ENCODE measurements at regions not wholly inside any gene's neighbourhood (a gene's known extent, or its start where the extent isn't known, plus 50 kb on each side); places are given as distances from the start of the nearest gene placed in this dataset.

- CTCF ChIA-PET: no interaction called here
Measured at GRCh38 chr10:128973221-128973620, 493.8 kb upstream of the MGMT start.

DNA sequence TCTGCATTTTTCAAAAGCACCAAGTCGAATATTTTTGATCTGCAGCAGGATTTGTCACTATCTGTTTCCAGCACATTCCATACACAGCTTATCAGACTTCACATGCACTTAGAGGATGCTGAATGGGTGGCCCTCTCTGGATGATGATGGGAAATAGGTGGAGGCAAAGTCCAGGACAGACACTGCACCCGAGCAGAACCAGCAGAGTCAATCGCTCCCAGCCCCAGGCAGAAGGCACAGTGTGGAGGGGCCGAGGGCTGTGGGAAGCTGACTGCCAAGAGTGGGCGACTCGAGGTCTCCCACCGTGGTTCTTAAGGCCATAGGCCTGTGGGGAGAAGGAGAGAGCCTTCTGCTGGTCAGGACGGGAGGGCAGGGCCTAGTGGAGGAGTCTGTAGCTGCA is 490.2 kb upstream of the MGMT start:
- Histone ChIP-seq H3K9me3 (ENCODE audit: low read length) (no peaks in the 10 kb centered on the region), H3K4me3 (ENCODE audit: low read length) (no peak overlapping the region), H3K4me1 (ENCODE audit: insufficient read depth, low read length) (no peaks in the 10 kb centered on the region), H3K27ac (ENCODE audit: low read length) (no peak overlapping the region), H2AFZ (ENCODE audit: low read length) (no peak overlapping the region), H3K9ac (ENCODE audit: low read length) (no peak overlapping the region), H3F3A (ENCODE audit: low read length, unreplicated experiment) (no peaks in the 10 kb centered on the region), H4K20me1 (ENCODE audit: low read length) (no peaks in the 10 kb centered on the region), H3K79me2 (ENCODE audit: low read length) (no peaks in the 10 kb centered on the region), H3K9me2 (replicated peaks; ENCODE audit: low read length) (no peaks in the 10 kb centered on the region), H3K27me3 (ENCODE audit: low read length) (no peaks in the 10 kb centered on the region), H3K36me3 (ENCODE audit: low read depth, low read length) (no peaks in the 10 kb centered on the region), H3K4me2 (ENCODE audit: low read length) (no peak overlapping the region)
- no TSS peak for BruUV-seq (replicated peaks)
- DNase-seq (no peak), ATAC-seq (no peak)
- ChIA-PET CTCF (no interaction called here), POLR2A (ENCODE audit: unreplicated experiment) (no interaction called here)
- intact Hi-C loops (cut with micrococcal nuclease): no loop called here
- TF ChIP-seq CTCF (conservative IDR thresholded peaks at IDR 0.05; ENCODE audit: low read depth, low read length): no peak
- TF ChIP-seq EZH2 (IDR thresholded peaks at IDR 0.05; ENCODE audit: low read length, unreplicated experiment): no peak
- no peak for TF ChIP-seq EZH2phosphoT487 (IDR thresholded peaks at IDR 0.05; ENCODE audit: borderline replicate concordance, low read length)

More at GRCh38 chr10:128973221-128973620, 493.8 kb upstream of the MGMT start:
- Histone ChIP-seq H3K4me2 (ENCODE audit: low read length) (no peak overlapping the region), H3K9me2 (replicated peaks; ENCODE audit: low read length) (no peaks in the 10 kb centered on the region), H3K9ac (ENCODE audit: low read length) (no peak overlapping the region), H3K79me2 (ENCODE audit: low read length) (no peaks in the 10 kb centered on the region), H3K4me3 (ENCODE audit: low read length) (no peak overlapping the region), H3K27me3 (ENCODE audit: low read length) (0 out of 2 replicates have a peak, but pooled peaks cover 4% of the 10 kb centered on the region), H2AFZ (ENCODE audit: low read length) (no peak overlapping the region), H4K20me1 (ENCODE audit: low read length) (no peaks in the 10 kb centered on the region), H3K9me3 (ENCODE audit: low read length) (no peaks in the 10 kb centered on the region), H3K27ac (ENCODE audit: low read length) (no peak overlapping the region), H3F3A (ENCODE audit: low read length, unreplicated experiment) (no peaks in the 10 kb centered on the region), H3K36me3 (ENCODE audit: low read depth, low read length) (no peaks in the 10 kb centered on the region), H3K4me1 (ENCODE audit: insufficient read depth, low read length) (no peaks in the 10 kb centered on the region)
- ATAC-seq (no peak), DNase-seq (no peak)
- TF ChIP-seq CTCF (conservative IDR thresholded peaks at IDR 0.05; ENCODE audit: low read depth, low read length) (no peak), EZH2phosphoT487 (IDR thresholded peaks at IDR 0.05; ENCODE audit: borderline replicate concordance, low read length) (no peak), EZH2 (IDR thresholded peaks at IDR 0.05; ENCODE audit: low read length, unreplicated experiment) (no peak)
- intact Hi-C loops (cut with micrococcal nuclease): no loop called here
- no TSS peak for BruUV-seq (replicated peaks)
- POLR2A ChIA-PET (ENCODE audit: unreplicated experiment): no interaction called here

DNA sequence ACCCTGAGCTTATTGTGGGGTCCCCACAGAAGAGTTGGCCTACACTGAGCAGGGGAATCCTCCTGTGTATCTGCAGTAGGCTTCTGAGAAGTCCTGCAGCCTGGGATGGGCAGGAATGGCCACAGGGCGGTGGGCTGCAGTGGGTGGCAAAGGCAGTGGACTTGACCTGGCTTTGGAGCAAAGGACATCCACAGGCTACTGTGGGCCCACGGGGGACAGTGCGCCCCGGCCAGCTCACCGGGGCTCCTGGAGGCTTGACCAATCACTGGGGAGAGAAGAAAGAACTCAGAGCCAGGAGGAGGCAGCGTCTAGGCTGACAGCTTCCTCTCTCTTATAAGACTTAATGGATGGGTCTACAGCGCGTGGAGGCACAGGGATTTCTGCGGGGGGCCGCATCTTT is 488.8 kb upstream of the MGMT start:
- Histone ChIP-seq H3K36me3 (ENCODE audit: low read depth, low read length) (no peaks in the 10 kb centered on the region), H3K4me2 (ENCODE audit: low read length) (no peak overlapping the region), H3K9me3 (ENCODE audit: low read length) (no peaks in the 10 kb centered on the region), H3K27ac (ENCODE audit: low read length) (no peak overlapping the region), H3F3A (ENCODE audit: low read length, unreplicated experiment) (no peaks in the 10 kb centered on the region), H3K79me2 (ENCODE audit: low read length) (no peaks in the 10 kb centered on the region), H4K20me1 (ENCODE audit: low read length) (no peaks in the 10 kb centered on the region), H3K9me2 (replicated peaks; ENCODE audit: low read length) (no peaks in the 10 kb centered on the region), H2AFZ (ENCODE audit: low read length) (no peak overlapping the region), H3K4me1 (ENCODE audit: insufficient read depth, low read length) (no peaks in the 10 kb centered on the region), H3K9ac (ENCODE audit: low read length) (no peak overlapping the region), H3K4me3 (ENCODE audit: low read length) (no peak overlapping the region), H3K27me3 (ENCODE audit: low read length) (no peaks in the 10 kb centered on the region)
- no TSS peak for BruUV-seq (replicated peaks)
- POLR2A ChIA-PET (ENCODE audit: unreplicated experiment): no interaction called here
- intact Hi-C loops (cut with micrococcal nuclease): no loop called here
- TF ChIP-seq EZH2 (IDR thresholded peaks at IDR 0.05; ENCODE audit: low read length, unreplicated experiment) (no peak), CTCF (conservative IDR thresholded peaks at IDR 0.05; ENCODE audit: low read depth, low read length) (no peak), EZH2phosphoT487 (IDR thresholded peaks at IDR 0.05; ENCODE audit: borderline replicate concordance, low read length) (no peak)
- DNase-seq: no peak
- CTCF ChIA-PET: no interaction called here
- no peak for ATAC-seq

Data from PC-3 (cell line).